Naive thymus-derived CD8-positive, alpha-beta T cell (primary cell): ENCODE measurements at regions not wholly inside any gene's neighbourhood (a gene's known extent, or its start where the extent isn't known, plus 50 kb on each side); places are given as distances from the start of the nearest gene placed in this dataset.

Source experiments
- ATAC-seq, 2 donors: fragments of 150-1000 bp; cut with Tn5 transposase in 1 of 2; sonication (Bioruptor Pico), chemical (Tn5 transposase) in 1 of 2; 1 replicate in 1 of 2; 2 replicates in 1 of 2; pipeline ENCODE4 v1.10.0; 2021; ENCODE audit warnings: mild to moderate bottlenecking in 2 of 2, moderate library complexity in 2 of 2
- POLR2A ChIA-PET: fragments of 350-600 bp; sonication (Branson Sonifier 250); formaldehyde crosslinking; loops from one replicate; lab custom pipeline; 2021; ENCODE audit warnings: antibody characterized with exemption; lab: Charles Lee
- DNase-seq, 10 donors: peaks; one replicate each; pipeline versions ENCODE4 v3.0.0 to v3.0.0-alpha.2; 2020 to 2022
- H3K27ac Mint-ChIP-seq, 10 donors: one replicate each; pipeline ENCODE4 v1.8.0; 2020 to 2022; ENCODE audit warnings: mild to moderate bottlenecking in 10 of 10, mixed read lengths in 10 of 10, moderate library complexity in 4 of 10, inconsistent platforms in 1 of 10
- H3K27me3 Mint-ChIP-seq, 5 donors: one replicate each; pipeline ENCODE4 v1.8.0; 2021 to 2022; ENCODE audit warnings: mixed read lengths in 5 of 5
- H3K36me3 Mint-ChIP-seq, 3 donors: one replicate each; pipeline ENCODE4 v1.8.0; 2020 to 2022; ENCODE audit warnings: mixed read lengths in 3 of 3, mild to moderate bottlenecking in 2 of 3, inconsistent platforms in 1 of 3
- H3K4me1 Mint-ChIP-seq, 4 donors: one replicate each; pipeline ENCODE4 v1.8.0; 2021 to 2022; ENCODE audit warnings: mixed read lengths in 4 of 4
- H3K4me3 Mint-ChIP-seq, 10 donors: one replicate each; pipeline ENCODE4 v1.8.0; 2020 to 2022; ENCODE audit warnings: mild to moderate bottlenecking in 10 of 10, mixed read lengths in 10 of 10, moderate library complexity in 6 of 10, inconsistent platforms in 1 of 10
- H3K9me3 Mint-ChIP-seq, 9 donors: one replicate each; pipeline ENCODE4 v1.8.0; 2020 to 2022; ENCODE audit warnings: mixed read lengths in 9 of 9, mild to moderate bottlenecking in 3 of 9, inconsistent platforms in 1 of 9, moderate library complexity in 1 of 9

GRCh38 chr3:152554980-152555379 is 280.0 kb upstream of the P2RY1 start:
- no peak for ATAC-seq

GRCh38 chr3:152555666-152556291 is 279.2 kb upstream of the P2RY1 start:
- Mint-ChIP-seq H3K9me3 (peaks cover 0 to 3% (median 0%) of the 10 kb centered on the region in 9 donors), H3K4me1 (peaks cover 0 to 10% (median 2%) of the 10 kb centered on the region in 4 donors), H3K36me3 (no peaks in the 10 kb centered on the region), H3K27me3 (no peaks in the 10 kb centered on the region), H3K4me3 (no peak overlapping the region), H3K27ac (no peak overlapping the region)
- POLR2A ChIA-PET, result no interaction called here
- DNase-seq (no peak), ATAC-seq (no peak)

More at GRCh38 chr3:152554980-152555379, 280.0 kb upstream of the P2RY1 start:
- peaks cover 0 to 2% (median 0%) of the 10 kb centered on the region in 9 donors for H3K9me3 Mint-ChIP-seq
- no peak for DNase-seq
- H3K36me3 Mint-ChIP-seq, result no peaks in the 10 kb centered on the region
- peaks cover 0 to 10% (median 2%) of the 10 kb centered on the region in 4 donors for H3K4me1 Mint-ChIP-seq
- POLR2A ChIA-PET, result no interaction called here
- H3K27ac Mint-ChIP-seq, result no peak overlapping the region
- H3K27me3 Mint-ChIP-seq, result no peaks in the 10 kb centered on the region
- no peak overlapping the region for H3K4me3 Mint-ChIP-seq

DNA sequence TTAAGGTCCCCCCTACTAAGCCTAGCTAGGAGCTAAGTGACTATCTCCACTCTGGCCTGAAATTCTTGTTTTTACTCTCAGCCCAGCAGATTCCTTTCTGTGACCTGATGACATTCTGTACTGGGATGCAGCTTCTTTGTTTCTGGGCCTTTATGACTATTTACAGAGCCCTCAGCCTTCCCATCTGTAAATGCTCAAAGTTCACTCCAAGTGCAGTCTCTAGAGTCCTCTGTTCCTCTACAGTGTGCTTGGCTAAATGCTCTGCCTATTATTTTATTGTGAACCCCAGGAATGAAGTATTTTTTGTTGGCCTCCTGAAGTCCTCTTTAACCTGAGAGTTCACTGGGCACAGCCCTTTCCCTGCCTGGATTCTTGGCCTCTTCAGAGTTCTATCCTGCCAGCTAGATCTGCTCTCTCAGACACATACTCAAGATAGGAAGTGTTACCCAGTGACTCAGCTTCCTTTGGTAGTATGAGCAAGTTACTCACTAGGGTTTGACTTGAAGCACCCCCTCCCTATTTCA is 278.1 kb upstream of the P2RY1 start:
- no peaks in the 10 kb centered on the region for H3K36me3 Mint-ChIP-seq
- H3K27me3 Mint-ChIP-seq, result peaks cover 0 to 2% (median 0%) of the 10 kb centered on the region in 5 donors
- POLR2A ChIA-PET, result no interaction called here
- DNase-seq (no peak), ATAC-seq (no peak)
- H3K4me1 Mint-ChIP-seq, result peaks cover 0 to 10% (median 2%) of the 10 kb centered on the region in 4 donors
- peaks cover 0 to 3% (median 0%) of the 10 kb centered on the region in 9 donors for H3K9me3 Mint-ChIP-seq
- no peak overlapping the region for H3K4me3 Mint-ChIP-seq
- H3K27ac Mint-ChIP-seq, result no peak overlapping the region

GRCh38 chr3:152557302-152557999 is 277.5 kb upstream of the P2RY1 start:
- Mint-ChIP-seq H3K4me1 (peaks cover 0 to 10% (median 2%) of the 10 kb centered on the region in 4 donors), H3K27ac (no peak overlapping the region), H3K36me3 (no peaks in the 10 kb centered on the region), H3K9me3 (peaks cover 0 to 3% (median 0%) of the 10 kb centered on the region in 9 donors), H3K27me3 (peaks cover 0 to 4% (median 0%) of the 10 kb centered on the region in 5 donors), H3K4me3 (no peak overlapping the region)
- POLR2A ChIA-PET, result no interaction called here
- ATAC-seq, result no peak
- DNase-seq, result no peak

DNA sequence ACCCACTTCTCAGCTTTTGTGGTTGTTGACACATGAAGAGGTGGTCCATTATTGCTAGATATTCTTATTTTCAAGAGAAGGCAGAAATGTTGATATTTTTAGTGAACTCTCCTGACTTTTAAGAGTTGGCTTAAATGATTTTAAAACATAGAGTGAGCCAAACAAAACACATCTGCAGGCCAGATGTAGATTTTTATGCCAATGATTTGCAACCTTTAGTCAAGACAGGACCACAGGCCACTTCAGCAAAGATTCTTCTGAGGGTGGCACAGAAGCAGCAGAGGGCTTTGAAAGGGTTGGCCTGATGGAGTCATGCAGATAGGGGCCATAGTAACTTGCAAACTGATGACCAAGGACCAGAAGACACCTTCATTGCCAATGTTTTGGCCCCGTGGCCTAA is 276.5 kb upstream of the P2RY1 start:
- POLR2A ChIA-PET, result no interaction called here
- Mint-ChIP-seq H3K9me3 (peaks cover 0 to 3% (median 0%) of the 10 kb centered on the region in 9 donors), H3K4me3 (no peak overlapping the region), H3K36me3 (no peaks in the 10 kb centered on the region), H3K27me3 (peaks cover 0 to 4% (median 0%) of the 10 kb centered on the region in 5 donors), H3K4me1 (peaks cover 0 to 10% (median 2%) of the 10 kb centered on the region in 4 donors), H3K27ac (no peak overlapping the region)
- DNase-seq, result no peak
- no peak for ATAC-seq

DNA sequence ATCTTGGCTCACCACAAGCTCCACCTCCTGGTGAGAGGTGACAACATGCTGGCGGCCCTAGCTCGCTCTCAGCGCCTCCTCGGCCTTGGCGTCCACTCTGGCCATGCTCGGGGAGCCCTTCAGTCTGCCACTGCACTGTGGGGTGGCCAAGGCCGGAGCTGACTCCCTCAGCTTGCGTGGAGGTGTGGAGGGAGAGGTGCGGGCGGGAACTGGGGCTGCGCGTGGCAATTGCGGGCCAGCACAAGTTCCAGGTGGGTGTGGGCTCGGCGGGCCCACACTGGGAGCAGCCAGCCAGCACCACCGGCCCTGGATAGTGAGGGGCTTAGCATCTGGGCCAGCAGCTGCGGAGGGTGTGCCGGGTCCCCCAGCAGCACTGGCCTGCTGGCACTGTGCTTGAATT is 275.7 kb upstream of the P2RY1 start:
- Mint-ChIP-seq H3K9me3 (peaks cover 0 to 3% (median 0%) of the 10 kb centered on the region in 9 donors), H3K4me1 (peaks cover 0 to 10% (median 2%) of the 10 kb centered on the region in 4 donors), H3K27me3 (peaks cover 0 to 4% (median 0%) of the 10 kb centered on the region in 5 donors), H3K27ac (no peak overlapping the region), H3K36me3 (no peaks in the 10 kb centered on the region), H3K4me3 (no peak overlapping the region)
- POLR2A ChIA-PET, result interaction anchor here (1.1 kb wide), 1 partner anchor 34 kb away, joined by 4 read pairs; no protein-coding TSS in a partner anchor
- ATAC-seq, result no peak
- no peak for DNase-seq

- Mint-ChIP-seq H3K27ac (no peak overlapping the region), H3K4me3 (no peak overlapping the region), H3K36me3 (no peaks in the 10 kb centered on the region), H3K9me3 (peaks cover 0 to 3% (median 0%) of the 10 kb centered on the region in 9 donors), H3K4me1 (no peaks in the 10 kb centered on the region), H3K27me3 (peaks cover 0 to 7% (median 0%) of the 10 kb centered on the region in 5 donors)
- ATAC-seq (no peak), DNase-seq (no peak)
- POLR2A ChIA-PET, result no interaction called here
Measured at GRCh38 chr3:152564459-152564858, 270.5 kb upstream of the P2RY1 start.

- Mint-ChIP-seq H3K27me3 (peaks cover 0 to 5% (median 4%) of the 10 kb centered on the region in 5 donors), H3K36me3 (no peaks in the 10 kb centered on the region), H3K9me3 (no peaks in the 10 kb centered on the region), H3K27ac (no peak overlapping the region), H3K4me1 (peaks cover 0 to 2% (median 0%) of the 10 kb centered on the region in 4 donors), H3K4me3 (no peak overlapping the region)
- POLR2A ChIA-PET, result no interaction called here
- DNase-seq (peak in 5 of 10 donors; percentile 3 to 17 (median 10)), ATAC-seq (no peak)
Measured at GRCh38 chr3:152574461-152575079, 260.4 kb upstream of the P2RY1 start.

DNA sequence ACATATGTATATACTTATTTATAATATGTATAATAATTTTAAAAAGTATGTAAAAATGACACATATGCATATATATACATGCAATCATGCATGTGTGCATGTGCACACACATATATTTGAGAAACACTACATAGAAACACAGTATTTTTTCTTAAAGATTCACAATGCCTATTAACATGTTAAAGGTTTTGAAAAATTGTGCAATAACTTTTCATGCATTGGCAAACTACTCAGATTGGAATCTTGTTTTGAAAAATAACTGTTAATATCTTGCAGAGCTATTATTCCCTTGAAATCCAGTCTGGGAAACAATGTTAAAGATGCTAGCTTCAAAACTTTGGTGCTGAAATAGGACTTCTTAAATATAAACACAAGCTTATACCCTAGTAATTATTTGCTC is 256.2 kb upstream of the P2RY1 start:
- no peak for DNase-seq
- POLR2A ChIA-PET, result no interaction called here
- no peak for ATAC-seq
- H3K36me3 Mint-ChIP-seq, result no peaks in the 10 kb centered on the region
- H3K4me3 Mint-ChIP-seq, result no peak overlapping the region
- no peaks in the 10 kb centered on the region for H3K9me3 Mint-ChIP-seq
- H3K4me1 Mint-ChIP-seq, result peaks cover 0 to 2% (median 0%) of the 10 kb centered on the region in 4 donors
- H3K27ac Mint-ChIP-seq, result no peak overlapping the region
- H3K27me3 Mint-ChIP-seq, result peaks cover 0 to 8% (median 4%) of the 10 kb centered on the region in 5 donors

GRCh38 chr3:152581951-152582350 is 253.0 kb upstream of the P2RY1 start:
- no peak overlapping the region for H3K4me3 Mint-ChIP-seq
- peaks cover 0 to 10% (median 3%) of the 10 kb centered on the region in 5 donors for H3K27me3 Mint-ChIP-seq
- no peaks in the 10 kb centered on the region for H3K9me3 Mint-ChIP-seq
- no peaks in the 10 kb centered on the region for H3K4me1 Mint-ChIP-seq
- no peak overlapping the region for H3K27ac Mint-ChIP-seq
- no peaks in the 10 kb centered on the region for H3K36me3 Mint-ChIP-seq
- POLR2A ChIA-PET, result no interaction called here
- ATAC-seq, result no peak
- DNase-seq, result no peak

- no peak for DNase-seq
- no peak for ATAC-seq
- POLR2A ChIA-PET, result no interaction called here
- Mint-ChIP-seq H3K27me3 (peaks cover 0 to 9% (median 3%) of the 10 kb centered on the region in 5 donors), H3K36me3 (no peaks in the 10 kb centered on the region), H3K27ac (no peak overlapping the region), H3K4me1 (no peaks in the 10 kb centered on the region), H3K4me3 (no peak overlapping the region), H3K9me3 (no peaks in the 10 kb centered on the region)
Measured at GRCh38 chr3:152583963-152584362, 251.0 kb upstream of the P2RY1 start.

DNA sequence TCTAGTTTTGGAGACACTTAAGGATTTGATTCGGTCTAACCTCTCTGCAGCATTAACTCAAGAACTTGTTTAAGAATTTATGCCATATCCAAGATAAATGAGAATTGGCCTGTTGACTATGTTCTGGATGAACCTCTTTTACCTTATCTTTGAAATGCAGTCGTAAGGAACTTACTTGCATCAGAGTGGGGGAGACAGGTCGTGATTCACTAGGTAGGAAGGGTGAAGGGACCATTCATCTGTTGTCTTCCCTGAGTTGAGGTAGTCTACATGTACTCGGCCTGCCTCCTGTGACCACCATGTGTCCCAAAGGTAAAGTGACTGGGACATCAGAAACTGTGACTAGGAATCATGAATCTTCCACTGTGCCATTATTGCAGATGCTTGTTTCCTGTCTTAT is 248.0 kb upstream of the P2RY1 start:
- no peak for DNase-seq
- POLR2A ChIA-PET, result no interaction called here
- H3K4me3 Mint-ChIP-seq, result no peak overlapping the region
- H3K4me1 Mint-ChIP-seq, result no peaks in the 10 kb centered on the region
- no peak overlapping the region for H3K27ac Mint-ChIP-seq
- no peak for ATAC-seq
- no peaks in the 10 kb centered on the region for H3K9me3 Mint-ChIP-seq
- no peaks in the 10 kb centered on the region for H3K36me3 Mint-ChIP-seq
- H3K27me3 Mint-ChIP-seq, result peaks cover 0 to 9% (median 2%) of the 10 kb centered on the region in 5 donors

DNA sequence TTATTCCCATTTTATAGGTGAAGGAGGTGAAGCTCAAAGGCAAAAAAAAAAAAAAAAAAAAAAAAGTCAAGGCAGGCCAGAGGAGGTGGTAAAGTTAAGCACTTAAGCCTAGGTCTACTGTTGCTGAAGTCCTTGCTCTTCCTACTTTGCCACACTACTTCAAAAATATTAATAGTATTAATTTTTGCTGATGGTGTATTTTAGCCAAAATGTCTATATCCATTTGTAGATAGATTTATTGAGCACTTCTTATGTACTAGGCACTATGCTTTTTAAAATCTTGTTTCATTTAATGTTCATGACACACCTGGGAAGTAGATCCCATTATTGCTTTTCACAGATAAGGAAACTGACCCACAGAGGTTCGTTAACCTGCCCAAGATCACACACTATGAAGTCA is 247.1 kb upstream of the P2RY1 start:
- Mint-ChIP-seq H3K4me1 (no peaks in the 10 kb centered on the region), H3K27me3 (peaks cover 0 to 9% (median 2%) of the 10 kb centered on the region in 5 donors), H3K9me3 (no peaks in the 10 kb centered on the region), H3K27ac (no peak overlapping the region), H3K36me3 (no peaks in the 10 kb centered on the region), H3K4me3 (no peak overlapping the region)
- no peak for ATAC-seq
- POLR2A ChIA-PET, result no interaction called here
- no peak for DNase-seq
